ENCODE measurements at regions not wholly inside any gene's neighbourhood (a gene's known extent, or its start where the extent isn't known, plus 50 kb on each side); places are given as distances from the start of the nearest gene placed in this dataset.

DNA sequence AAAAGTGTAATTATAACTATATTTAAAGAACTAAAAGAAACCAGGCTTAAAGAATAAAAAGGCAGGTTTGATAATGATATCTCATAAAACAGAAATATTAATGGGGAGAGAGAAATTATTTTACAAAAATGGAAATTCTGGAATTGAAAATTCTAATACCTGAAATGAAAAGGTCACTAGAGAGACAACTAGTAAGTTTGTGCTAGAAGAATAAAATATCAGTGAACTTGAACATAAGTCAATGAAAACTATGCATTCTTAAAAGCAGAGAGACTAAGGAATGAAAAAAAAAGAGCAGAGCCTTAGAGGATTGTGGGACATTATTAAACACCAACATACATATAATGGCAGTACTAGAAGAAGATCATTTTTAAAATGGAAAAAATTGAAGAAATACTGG, 1475.0 kb upstream of the ZEB2 start:
- no peak overlapping the region for H3K4me3 ChIP-seq (ENCODE audit: low read depth, low read length)
- no peak for DNase-seq (ENCODE audit: low read depth)

DNA sequence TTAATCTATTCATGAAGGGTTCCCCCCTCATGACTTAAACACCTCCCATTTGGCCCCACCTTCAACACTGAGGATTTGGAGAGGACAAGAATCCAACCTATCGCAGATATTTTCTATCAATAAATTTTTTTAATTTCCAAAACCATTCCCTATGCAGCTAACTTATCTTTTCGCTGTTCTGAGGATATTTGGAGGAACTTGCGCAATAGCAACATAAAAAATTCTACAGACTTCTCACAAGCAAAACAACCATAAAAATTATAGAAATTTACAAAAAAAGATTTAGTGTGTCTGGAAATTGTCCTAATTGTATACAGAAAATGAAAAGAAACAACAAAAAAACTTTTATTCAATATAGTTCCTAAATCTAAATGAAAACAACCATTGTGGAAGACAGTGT, 1472.7 kb upstream of the ZEB2 start:
- H3K4me3 ChIP-seq (ENCODE audit: low read depth, low read length), result no peak overlapping the region

DNA sequence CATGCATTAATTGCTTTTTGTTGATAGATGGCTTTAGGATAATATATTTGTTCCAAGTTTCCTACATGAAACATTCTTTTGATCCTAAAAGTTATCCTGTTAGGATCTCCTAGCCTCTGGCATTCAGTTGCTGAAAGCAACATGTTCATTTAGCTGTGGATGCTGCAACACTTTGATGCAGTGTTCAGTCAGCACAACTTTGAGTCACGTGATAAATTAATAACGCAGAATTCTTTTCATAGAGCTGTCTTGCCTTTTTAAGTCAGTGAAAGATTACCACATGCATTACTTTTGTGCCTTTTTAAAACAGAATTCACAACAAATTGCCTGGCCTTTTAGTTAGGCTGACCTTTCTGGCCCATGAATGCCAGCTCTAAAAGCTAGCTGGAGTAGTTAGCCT, 1467.9 kb upstream of the ZEB2 start:
- no peak overlapping the region for H3K4me3 ChIP-seq (ENCODE audit: low read depth, low read length)
- no peak for DNase-seq (ENCODE audit: low read depth)

More for the DNA sequence above, 1472.7 kb upstream of the ZEB2 start:
- no peak for DNase-seq (ENCODE audit: low read depth)

DNA sequence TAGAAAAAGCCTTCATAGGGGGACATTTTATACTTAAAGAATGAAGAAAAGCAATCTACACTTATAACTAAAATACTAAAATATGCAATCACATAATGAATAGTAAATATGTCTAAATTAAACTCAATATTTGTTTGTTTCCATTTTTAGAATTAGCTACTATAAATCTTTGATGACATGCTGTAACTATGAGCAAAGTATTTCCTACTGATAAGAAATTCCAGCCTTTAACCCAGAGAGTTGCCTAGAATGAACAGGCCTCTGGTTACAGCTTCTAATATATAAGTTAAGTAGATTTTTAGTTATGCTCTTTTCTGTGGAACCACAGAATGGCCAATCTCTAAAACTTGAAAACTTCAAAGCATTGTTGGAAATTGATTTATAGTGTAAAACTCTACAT, 1465.6 kb upstream of the ZEB2 start:
- no peak overlapping the region for H3K4me3 ChIP-seq (ENCODE audit: low read depth, low read length)
- DNase-seq (ENCODE audit: low read depth), result no peak

DNA sequence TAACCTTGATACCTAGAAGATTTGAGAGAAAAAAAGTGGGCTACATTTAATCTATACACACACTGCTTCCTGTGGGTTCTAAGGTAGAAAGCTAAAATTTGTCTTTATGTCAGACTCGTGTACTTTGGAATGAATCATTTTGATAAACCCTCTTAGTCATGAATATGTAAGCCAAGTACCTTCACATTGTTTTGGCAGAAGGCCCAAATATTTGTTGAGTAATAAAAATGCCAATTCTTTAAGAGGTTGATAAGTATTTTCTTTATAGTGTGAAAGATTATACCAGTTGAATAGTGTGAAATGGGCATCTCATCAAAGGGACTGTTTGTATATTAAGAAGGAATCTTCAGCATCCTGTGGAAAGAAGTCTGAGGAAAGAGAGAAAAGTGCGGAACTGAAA, 1464.7 kb upstream of the ZEB2 start:
- DNase-seq (ENCODE audit: low read depth), result peak; percentile 25
- no peak overlapping the region for H3K4me3 ChIP-seq (ENCODE audit: low read depth, low read length)

DNA sequence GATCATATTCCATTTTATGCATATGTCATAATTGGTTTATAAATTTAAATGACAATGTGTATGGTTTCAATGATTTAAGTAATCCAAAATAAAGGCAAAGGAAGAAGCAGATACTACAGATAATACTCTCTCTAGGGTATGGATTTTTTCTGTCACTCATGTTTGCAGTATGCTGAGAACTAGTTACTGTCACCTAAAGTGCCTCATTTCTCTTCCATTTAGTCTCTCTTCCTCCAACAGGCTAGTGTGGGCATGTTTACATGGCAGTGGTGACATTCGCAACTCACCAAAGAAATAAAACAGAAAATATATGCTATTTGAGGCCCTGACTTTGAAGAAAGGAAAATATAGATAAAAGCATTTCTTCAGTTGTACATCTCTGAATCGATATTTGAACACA, 1460.4 kb upstream of the ZEB2 start:
- no peak for DNase-seq (ENCODE audit: low read depth)
- no peak overlapping the region for H3K4me3 ChIP-seq (ENCODE audit: low read depth, low read length)

DNA sequence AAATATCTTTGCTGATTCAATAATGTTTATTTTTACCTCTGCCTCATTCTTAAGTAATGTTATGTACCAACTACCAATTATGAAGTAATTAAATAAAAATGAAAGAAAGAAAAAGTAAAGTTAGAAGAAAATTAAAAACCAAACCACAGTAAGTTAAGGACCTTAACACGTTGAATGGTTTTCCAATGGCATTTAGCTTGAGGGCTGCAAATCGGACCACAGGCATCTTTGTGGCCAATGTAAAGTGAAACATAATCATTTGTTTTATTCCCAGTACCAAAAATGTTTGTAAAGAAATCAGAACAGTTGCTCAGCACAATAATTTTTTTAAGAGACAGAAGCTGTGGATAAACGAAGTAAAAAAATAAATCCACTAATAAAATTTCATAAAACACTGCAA, 1455.5 kb upstream of the ZEB2 start:
- H3K4me3 ChIP-seq (ENCODE audit: low read depth, low read length), result no peak overlapping the region
- DNase-seq (ENCODE audit: low read depth), result no peak

DNA sequence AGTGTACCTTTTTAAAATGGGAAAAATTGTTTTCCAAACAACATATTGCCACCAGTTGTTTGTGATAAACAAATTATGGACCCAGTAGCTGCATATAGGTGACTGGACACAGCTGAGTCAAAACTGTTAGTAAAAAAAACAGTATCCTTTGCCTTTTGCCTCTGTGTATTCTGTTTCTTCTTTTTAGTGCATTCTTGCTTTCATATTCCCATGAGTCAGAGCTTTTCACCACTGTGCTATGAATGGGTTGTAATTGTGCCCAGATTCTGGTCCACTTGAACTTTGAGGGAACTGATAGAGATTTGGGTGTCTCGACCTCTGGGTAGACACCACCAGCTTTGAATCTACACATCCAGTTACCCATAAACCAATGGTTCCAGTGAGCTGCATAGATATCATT, 1441.9 kb upstream of the ZEB2 start:
- H3K4me3 ChIP-seq (ENCODE audit: low read depth, low read length), result no peak overlapping the region

DNA sequence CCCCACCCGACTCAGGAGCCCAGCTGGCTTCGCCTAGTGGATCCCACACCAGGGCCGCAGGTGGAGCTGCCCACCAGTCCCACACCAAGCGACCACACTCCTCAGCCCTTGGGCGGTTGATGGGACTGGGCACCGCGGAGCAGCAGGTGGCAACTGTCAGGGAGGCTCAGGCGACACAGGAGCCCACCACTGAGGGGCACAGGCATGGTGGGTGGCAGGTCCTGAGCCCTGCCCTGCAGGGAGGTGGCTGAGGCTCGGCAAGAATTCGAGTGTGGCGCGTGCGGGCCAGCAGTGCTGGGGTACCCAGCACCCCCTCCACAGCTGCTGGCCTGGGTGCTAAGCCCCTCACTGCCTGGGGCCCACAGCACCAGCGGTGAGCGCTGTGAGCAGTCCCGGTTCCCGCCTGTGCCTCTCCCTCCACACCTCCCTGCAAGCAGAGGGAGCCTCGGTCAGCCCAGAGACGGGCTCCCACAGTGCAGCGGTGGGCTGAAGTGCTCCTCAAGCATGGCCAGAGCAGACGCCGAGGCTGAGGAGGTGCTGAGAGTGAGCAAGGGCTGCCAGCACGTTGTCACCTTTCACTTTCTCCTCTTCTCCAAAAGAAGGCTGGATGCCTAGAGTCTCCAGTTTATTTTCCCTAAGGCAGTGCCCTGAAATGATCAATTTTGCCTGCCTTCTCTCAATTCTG, 1440.7 kb upstream of the ZEB2 start:
- H3K4me3 ChIP-seq (ENCODE audit: low read depth, low read length), result no peak overlapping the region
- DNase-seq (ENCODE audit: low read depth), result no peak

More for the DNA sequence above, 1441.9 kb upstream of the ZEB2 start:
- peak; percentile 13 for DNase-seq (ENCODE audit: low read depth)

DNA sequence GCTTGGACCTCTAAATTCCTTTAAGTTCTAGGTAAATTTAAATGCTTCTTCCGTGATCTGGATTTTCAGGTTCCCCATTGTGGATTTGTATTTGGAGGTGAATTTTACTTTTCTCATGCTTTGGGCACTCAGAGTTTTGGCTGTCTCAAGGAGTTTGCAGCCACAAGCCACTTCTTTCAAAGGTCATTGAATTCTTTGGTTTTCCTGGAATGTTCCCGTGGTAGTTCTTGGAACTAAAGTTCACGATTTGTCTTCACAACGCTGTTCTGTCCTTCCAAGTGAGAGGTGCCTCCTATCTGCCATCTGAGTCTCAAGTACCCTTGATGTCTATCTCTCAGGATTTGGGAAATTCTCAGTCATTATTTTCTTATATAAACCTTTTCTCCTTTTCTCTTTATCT, 1438.7 kb upstream of the ZEB2 start:
- no peak for DNase-seq (ENCODE audit: low read depth)
- no peak overlapping the region for H3K4me3 ChIP-seq (ENCODE audit: low read depth, low read length)

DNA sequence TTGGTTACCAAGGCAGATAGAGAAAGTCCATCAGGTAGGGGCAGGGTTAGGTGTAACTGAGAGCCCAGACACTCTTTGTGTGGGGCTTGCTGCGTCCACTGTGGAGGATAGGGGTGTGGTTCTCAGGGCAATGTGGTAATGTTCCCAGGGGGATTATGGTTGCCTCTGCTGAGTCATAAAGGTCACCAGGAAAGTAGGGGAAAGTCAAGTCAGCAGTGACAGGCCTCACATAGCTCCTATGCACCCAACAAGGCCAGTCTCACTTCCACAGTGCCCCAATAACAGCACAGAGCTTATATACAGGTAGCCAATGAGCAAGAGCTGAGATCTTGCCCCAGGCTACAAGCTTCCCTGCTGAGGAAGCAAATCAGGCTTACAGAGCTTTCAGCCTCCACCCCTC, 1438.0 kb upstream of the ZEB2 start:
- no peak overlapping the region for H3K4me3 ChIP-seq (ENCODE audit: low read depth, low read length)
- DNase-seq (ENCODE audit: low read depth), result peak; percentile 22

DNA sequence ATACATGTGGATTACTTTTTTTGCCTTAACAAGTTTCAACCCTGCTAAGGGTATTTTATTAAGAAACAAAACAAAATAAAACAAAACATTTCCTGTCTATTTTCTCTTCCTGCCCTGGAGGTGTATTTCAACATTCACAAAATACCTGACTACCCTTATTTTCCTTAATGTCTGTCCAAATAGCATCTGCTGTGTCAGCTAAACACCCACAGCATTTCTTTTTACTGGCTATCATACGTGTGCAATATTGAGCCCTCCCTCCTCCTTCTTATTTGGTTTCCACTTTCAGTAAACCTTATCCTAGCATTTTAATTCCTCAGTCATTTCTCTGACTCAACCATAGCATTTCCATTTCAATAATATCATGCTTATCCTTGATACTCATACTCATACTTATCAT, 1420.0 kb upstream of the ZEB2 start:
- no peak for DNase-seq (ENCODE audit: low read depth)
- H3K4me3 ChIP-seq (ENCODE audit: low read depth, low read length), result no peak overlapping the region

DNA sequence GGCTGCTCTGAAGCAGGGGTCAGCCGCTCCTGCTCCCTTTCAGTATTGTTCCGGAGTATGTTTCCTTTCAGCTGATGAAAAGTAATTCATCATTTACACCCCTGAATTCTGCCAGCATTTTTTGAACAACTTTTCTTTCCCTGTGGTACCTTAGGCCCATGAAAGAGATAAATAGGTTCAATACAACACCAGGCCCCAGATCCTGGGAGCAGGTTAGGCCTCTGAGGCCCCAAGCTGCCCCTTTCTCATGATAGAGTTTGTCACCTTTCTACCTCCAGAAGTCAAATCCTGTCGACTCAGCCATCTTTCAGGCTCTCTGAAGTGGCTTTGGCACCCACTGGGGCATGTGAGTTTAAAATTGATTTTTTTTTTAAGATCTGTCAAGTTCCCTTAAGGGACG, 1415.1 kb upstream of the ZEB2 start:
- no peak for DNase-seq (ENCODE audit: low read depth)
- H3K4me3 ChIP-seq (ENCODE audit: low read depth, low read length), result no peak overlapping the region

DNA sequence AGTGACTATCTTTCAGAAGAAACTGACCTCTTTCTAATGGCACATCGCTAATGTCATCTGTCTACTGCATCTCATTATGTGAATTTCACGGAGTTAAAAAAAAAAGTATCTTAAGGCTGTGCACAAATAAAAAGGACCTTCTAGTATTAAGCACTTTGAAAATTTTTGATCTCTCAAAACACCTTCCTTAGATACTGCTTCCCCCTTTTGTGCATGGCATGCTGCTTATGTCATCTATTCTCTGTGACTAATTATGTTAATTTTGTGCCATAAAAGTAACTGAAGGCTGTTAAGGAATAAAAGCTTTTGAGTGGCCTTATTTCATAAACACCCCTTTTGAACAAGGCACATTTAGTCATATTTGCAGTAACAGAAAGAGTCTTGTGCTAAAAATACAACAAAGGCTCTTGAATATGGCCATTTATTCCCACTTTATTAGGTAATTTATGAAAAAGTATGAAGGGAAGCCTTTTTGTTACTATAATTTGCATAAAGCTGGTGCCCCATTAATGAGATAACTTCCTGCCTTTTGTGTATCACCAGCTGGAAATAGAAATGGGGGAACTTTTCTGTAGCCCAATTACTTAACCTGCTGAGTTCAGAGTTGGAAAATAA, 1412.0 kb upstream of the ZEB2 start:
- H3K4me3 ChIP-seq (ENCODE audit: low read depth, low read length), result no peak overlapping the region
- DNase-seq (ENCODE audit: low read depth), result no peak

DNA sequence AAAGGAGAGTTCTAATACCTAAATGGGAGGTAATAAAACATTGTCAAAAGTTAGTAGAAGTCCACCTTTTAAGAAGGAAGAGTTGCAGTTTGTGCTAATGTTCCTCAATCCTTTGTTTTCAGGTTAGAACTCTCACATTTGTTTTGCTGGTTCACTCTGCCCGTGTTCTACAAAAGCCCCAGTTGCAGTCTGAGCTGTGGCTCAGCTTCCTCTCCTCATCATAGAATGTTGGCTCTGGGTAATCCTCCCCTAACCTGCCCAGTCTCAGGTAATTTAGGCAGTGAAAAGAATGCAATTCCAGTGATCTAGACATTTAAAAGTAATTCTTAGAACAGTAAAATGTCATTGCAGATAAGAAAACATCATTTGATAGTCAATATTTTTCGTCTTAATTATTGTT, 1410.4 kb upstream of the ZEB2 start:
- no peak for DNase-seq (ENCODE audit: low read depth)
- H3K4me3 ChIP-seq (ENCODE audit: low read depth, low read length), result no peak overlapping the region

DNA sequence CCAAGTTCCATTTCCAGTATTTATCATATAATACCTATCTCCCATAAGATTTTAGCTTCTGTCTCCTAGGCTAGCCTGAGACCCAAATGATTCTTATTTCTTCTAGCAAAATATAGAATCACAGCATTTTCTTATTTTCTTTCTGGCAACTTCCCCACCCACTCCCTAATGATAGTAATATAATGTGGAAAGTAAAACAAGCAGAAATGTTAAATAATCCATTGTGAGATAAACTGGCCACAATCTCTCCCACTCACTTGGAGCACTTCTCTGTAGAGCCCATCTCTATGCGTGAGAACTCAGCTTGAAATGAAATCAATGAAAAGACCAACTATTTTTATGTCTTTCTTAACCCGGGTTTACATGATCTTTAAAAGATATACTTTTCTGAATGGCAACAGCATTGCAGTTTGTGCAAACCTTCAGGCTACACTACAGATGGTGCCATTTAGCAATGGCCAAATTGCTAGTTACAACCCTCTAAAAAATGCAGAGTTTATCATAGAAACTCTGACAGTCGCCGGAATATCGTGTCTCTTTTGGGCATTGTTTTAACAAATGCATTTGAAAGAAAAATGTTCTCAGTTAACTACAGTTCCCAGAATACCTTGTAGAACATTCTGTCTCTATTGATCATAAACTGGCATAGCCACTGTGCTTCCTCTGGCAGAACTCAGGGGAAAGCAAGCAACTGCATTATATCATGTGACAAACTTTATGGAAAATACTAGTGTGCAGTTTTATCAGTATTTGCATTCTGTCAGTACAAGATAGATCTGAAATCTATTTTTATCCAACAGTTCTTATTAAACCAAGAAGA, 1407.4 kb upstream of the ZEB2 start:
- H3K4me3 ChIP-seq (ENCODE audit: low read depth, low read length), result no peak overlapping the region
- DNase-seq (ENCODE audit: low read depth), result no peak

DNA sequence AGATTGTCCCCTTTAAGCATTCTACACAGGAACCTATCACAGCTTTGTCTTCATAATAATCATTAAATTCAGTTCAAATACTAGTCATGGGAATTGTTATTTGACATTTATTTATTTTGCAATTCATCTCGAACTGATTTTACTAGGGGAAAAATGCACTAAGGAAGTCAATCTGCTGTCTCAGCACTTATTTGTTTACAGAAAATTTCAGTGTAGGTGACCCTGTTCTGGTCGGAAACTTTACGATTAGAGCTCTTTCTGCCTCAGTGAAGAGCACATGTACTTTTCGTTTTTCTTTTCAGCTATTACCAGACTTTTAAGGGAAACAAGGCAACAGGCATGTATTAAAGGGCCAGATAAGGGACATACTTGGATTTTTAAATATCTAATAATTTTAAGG, 1405.7 kb upstream of the ZEB2 start:
- DNase-seq (ENCODE audit: low read depth), result no peak
- no peak overlapping the region for H3K4me3 ChIP-seq (ENCODE audit: low read depth, low read length)

DNA sequence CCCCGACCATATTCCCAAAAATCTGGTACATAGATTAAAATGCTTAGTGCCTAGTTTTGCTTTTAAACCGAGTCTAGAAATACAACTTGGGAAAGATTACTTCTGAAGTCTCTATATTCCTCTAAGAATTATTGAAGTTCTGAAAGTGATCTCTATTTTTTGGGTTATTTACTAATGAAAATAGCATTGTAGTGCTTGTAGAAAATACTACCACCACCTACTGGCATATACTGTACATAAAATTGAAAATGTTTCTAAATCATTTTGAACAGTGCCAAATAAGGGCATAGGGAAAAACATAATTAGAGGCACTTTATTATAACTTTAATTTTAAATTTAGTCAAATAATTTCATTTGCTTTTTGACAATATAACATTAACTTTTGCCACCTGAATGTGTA, 1399.6 kb upstream of the ZEB2 start:
- DNase-seq (ENCODE audit: low read depth), result no peak
- H3K4me3 ChIP-seq (ENCODE audit: low read depth, low read length), result no peak overlapping the region

DNA sequence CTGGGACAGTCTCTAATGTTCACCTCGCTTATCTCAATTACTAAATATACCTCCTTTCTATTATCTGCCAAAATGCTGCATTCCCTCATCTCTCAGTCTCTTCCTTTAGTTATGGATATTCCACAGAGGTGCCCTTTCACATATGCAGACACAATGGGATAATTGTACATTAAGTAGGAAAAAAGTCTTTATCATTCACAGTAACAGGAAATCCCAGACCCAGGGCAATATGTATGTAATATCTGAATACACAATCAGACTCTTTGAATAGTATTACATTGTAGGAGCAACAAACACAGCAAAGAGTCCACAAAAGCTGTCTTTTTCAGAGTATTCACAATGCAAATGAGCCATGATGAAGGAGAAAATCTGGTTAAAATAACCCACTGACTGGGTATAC, 1399.0 kb upstream of the ZEB2 start:
- no peak overlapping the region for H3K4me3 ChIP-seq (ENCODE audit: low read depth, low read length)
- no peak for DNase-seq (ENCODE audit: low read depth)

DNA sequence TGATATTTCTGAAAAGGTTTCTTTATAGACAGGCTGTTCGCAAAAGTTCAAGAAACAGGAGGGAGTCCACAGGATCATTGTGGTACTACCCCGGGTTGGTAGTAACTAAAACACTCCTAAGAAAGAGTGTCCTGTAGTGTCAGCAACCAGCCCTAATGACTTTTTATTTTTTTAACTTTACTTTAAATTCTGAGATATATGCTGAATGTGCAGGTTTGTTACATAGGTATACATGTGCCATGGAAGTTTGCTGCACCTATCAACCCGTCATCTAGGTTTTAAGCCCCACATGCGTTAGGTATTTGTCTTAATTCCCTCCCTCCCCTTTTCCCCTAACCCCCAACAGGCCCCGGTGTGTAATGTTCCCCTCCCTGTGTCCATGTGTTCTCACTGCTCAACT, 1396.9 kb upstream of the ZEB2 start:
- DNase-seq (ENCODE audit: low read depth), result no peak

DNA sequence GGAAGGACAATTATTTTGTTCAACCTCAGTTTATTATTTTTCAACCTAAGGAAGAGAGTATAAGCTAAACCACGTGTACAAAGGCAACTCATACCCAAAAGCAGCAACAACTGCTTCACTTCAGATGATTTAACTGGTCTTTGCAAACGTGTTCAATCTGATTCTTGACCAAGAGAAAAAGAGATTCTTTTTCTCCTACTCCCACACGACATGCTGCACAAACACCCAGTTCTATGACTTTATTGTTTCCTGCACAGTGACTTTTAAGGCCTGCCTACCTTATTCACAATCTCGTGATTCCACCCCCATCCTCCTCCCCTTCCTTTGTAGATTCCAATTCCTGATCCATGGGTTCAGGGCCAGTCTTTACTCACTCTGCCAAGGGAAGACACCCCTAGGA, 1394.8 kb upstream of the ZEB2 start:
- DNase-seq (ENCODE audit: low read depth), result no peak
- H3K4me3 ChIP-seq (ENCODE audit: low read depth, low read length), result no peak overlapping the region

More for the DNA sequence above, 1396.9 kb upstream of the ZEB2 start:
- H3K4me3 ChIP-seq (ENCODE audit: low read depth, low read length), result no peak overlapping the region

Data from skeletal muscle cell (primary cell).